ENCODE measurements at regions not wholly inside any gene's neighbourhood (a gene's known extent, or its start where the extent isn't known, plus 50 kb on each side); places are given as distances from the start of the nearest gene placed in this dataset.
A peak's percentile ranks its signal among the peaks of the same experiment; 100 is the strongest.

- TF ChIP-seq EZH2 (IDR thresholded peaks at IDR 0.05; ENCODE audit: insufficient read depth, poor library complexity, severe bottlenecking) = no peak
- no peak for TF ChIP-seq EZH2phosphoT487 (IDR thresholded peaks at IDR 0.05; ENCODE audit: insufficient read depth, low read depth)
- Histone ChIP-seq H3K27ac (no peak overlapping the region), H3K4me1 (ENCODE audit: insufficient read depth) (no peaks in the 10 kb centered on the region; the same call in 1 of the 2 replicates), H3K9me3 (ENCODE audit: low read depth) (no peaks in the 10 kb centered on the region), H3K27me3 (replicated peaks; ENCODE audit: insufficient read depth) (no peaks in the 10 kb centered on the region; the same call in 1 of the 2 replicates), H3K4me2 (ENCODE audit: unreplicated experiment) (no peak overlapping the region), H3K4me3 (no peak overlapping the region), H3K9me2 (ENCODE audit: insufficient read depth) (no peaks in the 10 kb centered on the region), H3K36me3 (ENCODE audit: low read depth) (no peaks in the 10 kb centered on the region), H3K79me2 (ENCODE audit: insufficient read depth) (no peaks in the 10 kb centered on the region), H3F3A (ENCODE audit: insufficient read depth) (no peaks in the 10 kb centered on the region), H2AFZ (no peak overlapping the region), H3K9ac (no peak overlapping the region), H4K20me1 (ENCODE audit: insufficient read depth) (no peaks in the 10 kb centered on the region)
- WGBS, 2 experiments (ENCODE audit: low coverage in 1 of 2, low lambda C conversion rate in 2 of 2, missing lambda C conversion rate in 2 of 2) = 30 to 41% methylated on average over 1 of the region's 1 CpG
- DNase-seq = no peak
- in situ Hi-C loops (cut with MboI) = no loop called here
These were observed 930.6 kb upstream of the TMEM132C start for GRCh38 chr12:127336416-127336815.

- in situ Hi-C loops (cut with MboI) = no loop called here
- H3K4me3 ChIP-seq = no peak overlapping the region
- 53 to 64% methylated on average over 4 of the region's 4 CpGs for WGBS, 2 experiments (ENCODE audit: low coverage in 1 of 2, low lambda C conversion rate in 2 of 2, missing lambda C conversion rate in 2 of 2)
These were observed 927.9 kb upstream of the TMEM132C start for GRCh38 chr12:127339065-127339464.

GRCh38 chr12:127340381-127340780 lies 926.6 kb upstream of the TMEM132C start:
- Histone ChIP-seq H3K79me2 (ENCODE audit: insufficient read depth) (no peaks in the 10 kb centered on the region), H2AFZ (no peak overlapping the region), H3K9me2 (ENCODE audit: insufficient read depth) (no peaks in the 10 kb centered on the region), H4K20me1 (ENCODE audit: insufficient read depth) (no peaks in the 10 kb centered on the region), H3K27me3 (replicated peaks; ENCODE audit: insufficient read depth) (no peaks in the 10 kb centered on the region; the same call in 1 of the 2 replicates), H3K27ac (no peak overlapping the region), H3K9ac (no peak overlapping the region), H3K4me3 (no peak overlapping the region), H3F3A (ENCODE audit: insufficient read depth) (no peaks in the 10 kb centered on the region), H3K9me3 (ENCODE audit: low read depth) (no peaks in the 10 kb centered on the region), H3K36me3 (ENCODE audit: low read depth) (no peaks in the 10 kb centered on the region), H3K4me2 (ENCODE audit: unreplicated experiment) (no peak overlapping the region), H3K4me1 (ENCODE audit: insufficient read depth) (no peaks in the 10 kb centered on the region; the same call in 1 of the 2 replicates)
- 34 to 37% methylated on average over 6 of the region's 6 CpGs for WGBS, 2 experiments (ENCODE audit: low coverage in 1 of 2, low lambda C conversion rate in 2 of 2, missing lambda C conversion rate in 2 of 2)
- in situ Hi-C loops (cut with MboI) = no loop called here
- DNase-seq = peak; percentile 64
- TF ChIP-seq EZH2phosphoT487 (IDR thresholded peaks at IDR 0.05; ENCODE audit: insufficient read depth, low read depth) (no peak), EZH2 (IDR thresholded peaks at IDR 0.05; ENCODE audit: insufficient read depth, poor library complexity, severe bottlenecking) (no peak)

More at GRCh38 chr12:127339065-127339464, 927.9 kb upstream of the TMEM132C start:
- H4K20me1 ChIP-seq (ENCODE audit: insufficient read depth) = no peaks in the 10 kb centered on the region
- no peaks in the 10 kb centered on the region for H3K36me3 ChIP-seq (ENCODE audit: low read depth)
- no peaks in the 10 kb centered on the region for H3K9me3 ChIP-seq (ENCODE audit: low read depth)
- H2AFZ ChIP-seq = no peak overlapping the region
- no peaks in the 10 kb centered on the region for H3K9me2 ChIP-seq (ENCODE audit: insufficient read depth)
- H3K9ac ChIP-seq = no peak overlapping the region
- no peaks in the 10 kb centered on the region; the same call in 1 of the 2 replicates for H3K4me1 ChIP-seq (ENCODE audit: insufficient read depth)
- H3K27me3 ChIP-seq (replicated peaks; ENCODE audit: insufficient read depth) = no peaks in the 10 kb centered on the region; the same call in 1 of the 2 replicates
- DNase-seq = no peak
- TF ChIP-seq EZH2 (IDR thresholded peaks at IDR 0.05; ENCODE audit: insufficient read depth, poor library complexity, severe bottlenecking) (no peak), EZH2phosphoT487 (IDR thresholded peaks at IDR 0.05; ENCODE audit: insufficient read depth, low read depth) (no peak)
- H3K27ac ChIP-seq = no peak overlapping the region
- no peaks in the 10 kb centered on the region for H3F3A ChIP-seq (ENCODE audit: insufficient read depth)
- H3K4me2 ChIP-seq (ENCODE audit: unreplicated experiment) = no peak overlapping the region
- H3K79me2 ChIP-seq (ENCODE audit: insufficient read depth) = no peaks in the 10 kb centered on the region

- no peak overlapping the region for H3K27ac ChIP-seq
- no peaks in the 10 kb centered on the region for H3K9me3 ChIP-seq (ENCODE audit: low read depth)
- no peak overlapping the region for H3K9ac ChIP-seq
- H3K27me3 ChIP-seq (replicated peaks; ENCODE audit: insufficient read depth) = no peaks in the 10 kb centered on the region; the same call in 1 of the 2 replicates
- H3K4me2 ChIP-seq (ENCODE audit: unreplicated experiment) = no peak overlapping the region
- 27 to 29% methylated on average over 6 of the region's 6 CpGs for WGBS, 2 experiments (ENCODE audit: low coverage in 1 of 2, low lambda C conversion rate in 2 of 2, missing lambda C conversion rate in 2 of 2)
- no peaks in the 10 kb centered on the region for H3K36me3 ChIP-seq (ENCODE audit: low read depth)
- in situ Hi-C loops (cut with MboI) = no loop called here
- no peaks in the 10 kb centered on the region for H4K20me1 ChIP-seq (ENCODE audit: insufficient read depth)
- no peaks in the 10 kb centered on the region; the same call in 1 of the 2 replicates for H3K4me1 ChIP-seq (ENCODE audit: insufficient read depth)
- no peaks in the 10 kb centered on the region for H3K79me2 ChIP-seq (ENCODE audit: insufficient read depth)
- H3F3A ChIP-seq (ENCODE audit: insufficient read depth) = no peaks in the 10 kb centered on the region
- TF ChIP-seq EZH2 (IDR thresholded peaks at IDR 0.05; ENCODE audit: insufficient read depth, poor library complexity, severe bottlenecking) (no peak), EZH2phosphoT487 (IDR thresholded peaks at IDR 0.05; ENCODE audit: insufficient read depth, low read depth) (no peak)
- H3K4me3 ChIP-seq = no peak overlapping the region
- DNase-seq = peak; percentile 72
- no peaks in the 10 kb centered on the region for H3K9me2 ChIP-seq (ENCODE audit: insufficient read depth)
- no peak overlapping the region for H2AFZ ChIP-seq
These were observed 924.1 kb upstream of the TMEM132C start for GRCh38 chr12:127342861-127343260.

Measured in GM23248 (cell line).